Smooth muscle cell (in vitro differentiated cells): ENCODE measurements at regions not wholly inside any gene's neighbourhood (a gene's known extent, or its start where the extent isn't known, plus 50 kb on each side); places are given as distances from the start of the nearest gene placed in this dataset.

Source experiments
- DNase-seq: peaks from one replicate; lab custom pipeline; 2025; ENCODE audit not compliant: unreplicated experiment; lab: John Stamatoyannopoulos, UW
- H2AFZ ChIP-seq: fragments of 200-600 bp; sonication (generic); 2 replicates; pipeline ENCODE4 v1.6.0; 2016; ENCODE audit warnings: antibody characterized with exemption, low read depth, mild to moderate bottlenecking
- H3F3A ChIP-seq: fragments of 200-600 bp; sonication (generic); 2 replicates; pipeline ENCODE4 v1.6.0; 2017; ENCODE audit warnings: antibody characterized with exemption, low read depth
- H3K27ac ChIP-seq: fragments of 200-600 bp; sonication (generic); 2 replicates; pipeline ENCODE4 v1.5.1; 2016; ENCODE audit warnings: low read depth, mild to moderate bottlenecking
- H3K27me3 ChIP-seq: fragments of 200-600 bp; sonication (generic); 2 replicates; pipeline ENCODE4 v1.6.1; 2016; ENCODE audit warnings: low read depth, mild to moderate bottlenecking
- H3K36me3 ChIP-seq: fragments of 200-600 bp; sonication (generic); 2 replicates; pipeline ENCODE4 v1.5.1; 2016; ENCODE audit warnings: low read depth
- H3K4me1 ChIP-seq: fragments of 200-600 bp; sonication (generic); 2 replicates; pipeline ENCODE4 v1.5.1; 2016; ENCODE audit warnings: low read depth
- H3K4me2 ChIP-seq: fragments of 200-600 bp; sonication (generic); 2 replicates; pipeline ENCODE4 v1.6.0; 2016; ENCODE audit warnings: mild to moderate bottlenecking
- H3K4me3 ChIP-seq: fragments of 200-600 bp; sonication (generic); 2 replicates; pipeline ENCODE4 v1.5.1; 2016; ENCODE audit warnings: mild to moderate bottlenecking
- H3K79me2 ChIP-seq: fragments of 200-600 bp; sonication (generic); 2 replicates; pipeline ENCODE4 v1.6.0; 2016; ENCODE audit warnings: low read depth, mild to moderate bottlenecking
- H3K9ac ChIP-seq: fragments of 200-600 bp; sonication (generic); 2 replicates; pipeline ENCODE4 v1.6.0; 2016; ENCODE audit warnings: low read depth
- H3K9me3 ChIP-seq: fragments of 200-600 bp; sonication (generic); replicated peaks from 2 replicates; pipeline ENCODE4 v1.5.1; 2016; ENCODE audit warnings: low read depth
- H4K20me1 ChIP-seq: fragments of 200-600 bp; sonication (generic); 2 replicates; pipeline ENCODE4 v1.6.0; 2016; ENCODE audit warnings: low read depth
- WGBS: methylation state at CpG from one replicate; pipeline ENCODE4 v1.1.7; 2016; ENCODE audit warnings: low lambda C conversion rate; 5-methylcytosine and 5-hydroxymethylcytosine counted together
- TF ChIP-seq, protein P1 (sequence below): fragments of 200-600 bp; sonication (generic); IDR thresholded peaks from 2 replicates; pipeline ENCODE4 v1.5.1; 2017; ENCODE audit warnings: borderline replicate concordance, mild to moderate bottlenecking, antibody characterized with exemption; ENCODE audit not compliant: insufficient read depth, poor library complexity, severe bottlenecking

GRCh38 chr4:44927399-44928380 is 201.3 kb upstream of the GNPDA2 start:
- no peak overlapping the region for H3K4me3 ChIP-seq
- H2AFZ ChIP-seq: no peak overlapping the region
- H3F3A ChIP-seq: no peaks in the 10 kb centered on the region
- no peaks in the 10 kb centered on the region for H3K79me2 ChIP-seq
- no peaks in the 10 kb centered on the region for H3K9me3 ChIP-seq
- no peaks in the 10 kb centered on the region for H4K20me1 ChIP-seq
- TF ChIP-seq, protein P1, sequence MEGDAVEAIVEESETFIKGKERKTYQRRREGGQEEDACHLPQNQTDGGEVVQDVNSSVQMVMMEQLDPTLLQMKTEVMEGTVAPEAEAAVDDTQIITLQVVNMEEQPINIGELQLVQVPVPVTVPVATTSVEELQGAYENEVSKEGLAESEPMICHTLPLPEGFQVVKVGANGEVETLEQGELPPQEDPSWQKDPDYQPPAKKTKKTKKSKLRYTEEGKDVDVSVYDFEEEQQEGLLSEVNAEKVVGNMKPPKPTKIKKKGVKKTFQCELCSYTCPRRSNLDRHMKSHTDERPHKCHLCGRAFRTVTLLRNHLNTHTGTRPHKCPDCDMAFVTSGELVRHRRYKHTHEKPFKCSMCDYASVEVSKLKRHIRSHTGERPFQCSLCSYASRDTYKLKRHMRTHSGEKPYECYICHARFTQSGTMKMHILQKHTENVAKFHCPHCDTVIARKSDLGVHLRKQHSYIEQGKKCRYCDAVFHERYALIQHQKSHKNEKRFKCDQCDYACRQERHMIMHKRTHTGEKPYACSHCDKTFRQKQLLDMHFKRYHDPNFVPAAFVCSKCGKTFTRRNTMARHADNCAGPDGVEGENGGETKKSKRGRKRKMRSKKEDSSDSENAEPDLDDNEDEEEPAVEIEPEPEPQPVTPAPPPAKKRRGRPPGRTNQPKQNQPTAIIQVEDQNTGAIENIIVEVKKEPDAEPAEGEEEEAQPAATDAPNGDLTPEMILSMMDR: peak; percentile 63
- no peak overlapping the region for H3K9ac ChIP-seq
- WGBS: 61% methylated on average over 4 of the region's 4 CpGs
- no peaks in the 10 kb centered on the region for H3K36me3 ChIP-seq
- no peak overlapping the region for H3K27ac ChIP-seq
- no peak for DNase-seq
- no peaks in the 10 kb centered on the region for H3K27me3 ChIP-seq
- no peak overlapping the region for H3K4me2 ChIP-seq
- H3K4me1 ChIP-seq: no peaks in the 10 kb centered on the region

DNA sequence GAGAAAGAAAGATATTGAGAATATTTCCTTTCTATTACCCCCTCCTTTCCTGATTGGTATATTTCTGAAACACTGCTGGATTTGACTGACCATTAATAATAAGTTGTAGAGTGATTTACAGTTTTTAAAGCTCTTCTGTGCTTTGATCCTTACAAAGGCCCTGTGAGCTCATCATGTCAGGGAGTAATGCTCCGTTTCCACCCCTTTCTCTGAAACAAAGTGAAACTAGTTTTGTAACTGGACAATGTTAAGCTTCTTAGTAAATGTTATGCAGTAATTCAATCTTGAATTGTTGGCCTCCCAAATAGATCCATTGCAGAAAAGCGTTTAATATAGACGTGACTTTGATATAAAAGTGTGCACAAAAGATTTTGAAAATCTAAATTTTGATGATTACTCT is 190.1 kb upstream of the GNPDA2 start:
- Histone ChIP-seq H3K9ac (no peak overlapping the region), H3K4me2 (peak overlapping the region; percentile 73), H3K4me3 (peak overlapping the region; percentile 19)

GRCh38 chr4:44914748-44915147 is 188.4 kb upstream of the GNPDA2 start:
- Histone ChIP-seq H3F3A (no peaks in the 10 kb centered on the region), H4K20me1 (no peaks in the 10 kb centered on the region), H3K79me2 (no peaks in the 10 kb centered on the region), H3K27me3 (no peaks in the 10 kb centered on the region), H3K4me2 (no peak overlapping the region), H3K4me3 (no peak overlapping the region), H3K4me1 (no peaks in the 10 kb centered on the region), H3K36me3 (no peaks in the 10 kb centered on the region), H2AFZ (no peak overlapping the region), H3K27ac (no peak overlapping the region), H3K9me3 (no peaks in the 10 kb centered on the region), H3K9ac (no peak overlapping the region)
- WGBS: 72% methylated on average over 2 of the region's 2 CpGs
- TF ChIP-seq, protein P1: no peak
- DNase-seq: no peak

More for the DNA sequence above, 190.1 kb upstream of the GNPDA2 start:
- Histone ChIP-seq H3K36me3 (no peaks in the 10 kb centered on the region), H3K4me1 (no peaks in the 10 kb centered on the region), H3K79me2 (no peaks in the 10 kb centered on the region), H3K27me3 (no peaks in the 10 kb centered on the region), H3K27ac (no peak overlapping the region), H3K9me3 (no peaks in the 10 kb centered on the region), H3F3A (no peaks in the 10 kb centered on the region), H4K20me1 (no peaks in the 10 kb centered on the region), H2AFZ (peak overlapping the region; percentile 61)
- WGBS: 68% methylated on average over 3 of the region's 3 CpGs
- DNase-seq: no peak
- TF ChIP-seq, protein P1: no peak
